ENCODE measurements at regions not wholly inside any gene's neighbourhood (a gene's known extent, or its start where the extent isn't known, plus 50 kb on each side); places are given as distances from the start of the nearest gene placed in this dataset.

- H3K36me3 Mint-ChIP-seq, result no peaks in the 10 kb centered on the region
- H3K27ac Mint-ChIP-seq, result no peak overlapping the region
- peaks cover 3 to 18% (median 12%) of the 10 kb centered on the region in 8 donors for H3K9me3 Mint-ChIP-seq
- no peaks in the 10 kb centered on the region for H3K4me1 Mint-ChIP-seq
- H3K4me3 Mint-ChIP-seq, result no peak overlapping the region
- ChIA-PET CTCF (ENCODE audit: partially characterized antibody) (no interaction called here), POLR2A (ENCODE audit: partially characterized antibody) (no interaction called here)
- no peak overlapping the region for H3K27ac ChIP-seq (ENCODE audit: low read depth, low read length)
- peaks cover 0 to 8% of the 10 kb centered on the region in 2 donors for H3K9me3 ChIP-seq (ENCODE audit: control insufficient read depth in 1 of 2, low read length in 2 of 2)
- DNase-seq, result no peak
- no peaks in the 10 kb centered on the region for H3K27me3 ChIP-seq (ENCODE audit: insufficient read depth, low read length)
- intact Hi-C loops (cut with micrococcal nuclease), result no loop called here
- H3K4me3 ChIP-seq (ENCODE audit: low read length in 2 of 2), result no peak overlapping the region
- no peaks in the 10 kb centered on the region for H3K36me3 ChIP-seq (ENCODE audit: insufficient read depth, low read length)
- no peaks in the 10 kb centered on the region for H3K27me3 Mint-ChIP-seq
- H3K4me1 ChIP-seq (ENCODE audit: insufficient read depth, low read length), result no peaks in the 10 kb centered on the region
Measured at GRCh38 chr10:55668326-55668922, 692.6 kb downstream of the ZWINT start.

GRCh38 chr10:55653531-55653930 lies 707.5 kb downstream of the ZWINT start:
- H3K36me3 Mint-ChIP-seq, result no peaks in the 10 kb centered on the region
- H3K27me3 Mint-ChIP-seq, result no peaks in the 10 kb centered on the region
- Histone ChIP-seq H3K9me3 (ENCODE audit: control insufficient read depth in 1 of 2, low read length in 2 of 2) (no peaks in the 10 kb centered on the region), H3K4me1 (ENCODE audit: insufficient read depth, low read length) (no peaks in the 10 kb centered on the region), H3K27me3 (ENCODE audit: insufficient read depth, low read length) (no peaks in the 10 kb centered on the region), H3K27ac (ENCODE audit: low read depth, low read length) (no peak overlapping the region), H3K36me3 (ENCODE audit: insufficient read depth, low read length) (no peaks in the 10 kb centered on the region), H3K4me3 (ENCODE audit: low read length in 2 of 2) (no peak overlapping the region)
- POLR2A ChIA-PET (ENCODE audit: partially characterized antibody), result no interaction called here
- H3K9me3 Mint-ChIP-seq, result peaks cover 0 to 16% (median 4%) of the 10 kb centered on the region in 8 donors
- intact Hi-C loops (cut with micrococcal nuclease), result no loop called here
- no peak overlapping the region for H3K27ac Mint-ChIP-seq
- no peak for DNase-seq
- no peaks in the 10 kb centered on the region for H3K4me1 Mint-ChIP-seq
- no peak overlapping the region for H3K4me3 Mint-ChIP-seq
- CTCF ChIA-PET (ENCODE audit: partially characterized antibody), result no interaction called here

- Mint-ChIP-seq H3K4me3 (no peak overlapping the region), H3K4me1 (no peaks in the 10 kb centered on the region), H3K27ac (no peak overlapping the region), H3K27me3 (no peaks in the 10 kb centered on the region), H3K9me3 (peaks cover 0 to 10% (median 5%) of the 10 kb centered on the region in 8 donors), H3K36me3 (no peaks in the 10 kb centered on the region)
- Histone ChIP-seq H3K4me1 (ENCODE audit: insufficient read depth, low read length) (no peaks in the 10 kb centered on the region), H3K9me3 (ENCODE audit: control insufficient read depth in 1 of 2, low read length in 2 of 2) (no peaks in the 10 kb centered on the region), H3K27me3 (ENCODE audit: insufficient read depth, low read length) (no peaks in the 10 kb centered on the region), H3K27ac (ENCODE audit: low read depth, low read length) (no peak overlapping the region), H3K36me3 (ENCODE audit: insufficient read depth, low read length) (no peaks in the 10 kb centered on the region), H3K4me3 (ENCODE audit: low read length in 2 of 2) (no peak overlapping the region)
- intact Hi-C loops (cut with micrococcal nuclease), result no loop called here
- no peak for DNase-seq
- ChIA-PET POLR2A (ENCODE audit: partially characterized antibody) (no interaction called here), CTCF (ENCODE audit: partially characterized antibody) (no interaction called here)
Measured at GRCh38 chr10:55641601-55642000, 719.5 kb downstream of the ZWINT start.

GRCh38 chr10:55631071-55631654 lies 729.9 kb downstream of the ZWINT start:
- peaks cover 4 to 9% of the 10 kb centered on the region in 2 donors for H3K27me3 Mint-ChIP-seq
- H3K36me3 Mint-ChIP-seq, result no peaks in the 10 kb centered on the region
- Histone ChIP-seq H3K9me3 (ENCODE audit: control insufficient read depth in 1 of 2, low read length in 2 of 2) (no peaks in the 10 kb centered on the region), H3K27me3 (ENCODE audit: insufficient read depth, low read length) (no peaks in the 10 kb centered on the region), H3K36me3 (ENCODE audit: insufficient read depth, low read length) (no peaks in the 10 kb centered on the region), H3K4me1 (ENCODE audit: insufficient read depth, low read length) (no peaks in the 10 kb centered on the region), H3K4me3 (ENCODE audit: low read length in 2 of 2) (no peak overlapping the region), H3K27ac (ENCODE audit: low read depth, low read length) (no peak overlapping the region)
- H3K4me1 Mint-ChIP-seq, result peaks cover 0 to 4% (median 0%) of the 10 kb centered on the region in 4 donors
- POLR2A ChIA-PET (ENCODE audit: partially characterized antibody), result no interaction called here
- CTCF ChIA-PET (ENCODE audit: partially characterized antibody), result no interaction called here
- peaks cover 0 to 19% (median 9%) of the 10 kb centered on the region in 8 donors for H3K9me3 Mint-ChIP-seq
- intact Hi-C loops (cut with micrococcal nuclease), result no loop called here
- H3K27ac Mint-ChIP-seq, result no peak overlapping the region
- H3K4me3 Mint-ChIP-seq, result no peak overlapping the region
- no peak for DNase-seq

- Histone ChIP-seq H3K4me1 (ENCODE audit: insufficient read depth, low read length) (no peaks in the 10 kb centered on the region), H3K9me3 (ENCODE audit: control insufficient read depth in 1 of 2, low read length in 2 of 2) (no peaks in the 10 kb centered on the region), H3K4me3 (ENCODE audit: low read length in 2 of 2) (no peak overlapping the region), H3K27me3 (ENCODE audit: insufficient read depth, low read length) (no peaks in the 10 kb centered on the region), H3K27ac (ENCODE audit: low read depth, low read length) (no peak overlapping the region), H3K36me3 (ENCODE audit: insufficient read depth, low read length) (no peaks in the 10 kb centered on the region)
- ChIA-PET POLR2A (ENCODE audit: partially characterized antibody) (no interaction called here), CTCF (ENCODE audit: partially characterized antibody) (no interaction called here)
- intact Hi-C loops (cut with micrococcal nuclease), result no loop called here
- H3K9me3 Mint-ChIP-seq, result peaks cover 2 to 19% (median 12%) of the 10 kb centered on the region in 8 donors
- peaks cover 0 to 4% (median 0%) of the 10 kb centered on the region in 4 donors for H3K4me1 Mint-ChIP-seq
- no peak overlapping the region for H3K27ac Mint-ChIP-seq
- no peaks in the 10 kb centered on the region for H3K36me3 Mint-ChIP-seq
- H3K4me3 Mint-ChIP-seq, result no peak overlapping the region
- no peak for DNase-seq
- H3K27me3 Mint-ChIP-seq, result peaks cover 4 to 9% of the 10 kb centered on the region in 2 donors
Measured at GRCh38 chr10:55630491-55631056, 730.5 kb downstream of the ZWINT start.

GRCh38 chr10:55629793-55630490 lies 731.1 kb downstream of the ZWINT start:
- H3K27ac Mint-ChIP-seq, result no peak overlapping the region
- H3K9me3 Mint-ChIP-seq, result peaks cover 3 to 19% (median 13%) of the 10 kb centered on the region in 8 donors
- intact Hi-C loops (cut with micrococcal nuclease), result no loop called here
- H3K36me3 Mint-ChIP-seq, result no peaks in the 10 kb centered on the region
- H3K4me3 Mint-ChIP-seq, result no peak overlapping the region
- Histone ChIP-seq H3K36me3 (ENCODE audit: insufficient read depth, low read length) (no peaks in the 10 kb centered on the region), H3K27ac (ENCODE audit: low read depth, low read length) (no peak overlapping the region), H3K9me3 (ENCODE audit: control insufficient read depth in 1 of 2, low read length in 2 of 2) (no peaks in the 10 kb centered on the region), H3K4me1 (ENCODE audit: insufficient read depth, low read length) (no peaks in the 10 kb centered on the region), H3K4me3 (ENCODE audit: low read length in 2 of 2) (no peak overlapping the region), H3K27me3 (ENCODE audit: insufficient read depth, low read length) (no peaks in the 10 kb centered on the region)
- peaks cover 4 to 9% of the 10 kb centered on the region in 2 donors for H3K27me3 Mint-ChIP-seq
- POLR2A ChIA-PET (ENCODE audit: partially characterized antibody), result no interaction called here
- CTCF ChIA-PET (ENCODE audit: partially characterized antibody), result no interaction called here
- peaks cover 0 to 4% (median 0%) of the 10 kb centered on the region in 4 donors for H3K4me1 Mint-ChIP-seq
- no peak for DNase-seq

- no peaks in the 10 kb centered on the region for H3K36me3 ChIP-seq (ENCODE audit: insufficient read depth, low read length)
- no peak overlapping the region for H3K4me3 ChIP-seq (ENCODE audit: low read length in 2 of 2)
- Mint-ChIP-seq H3K4me1 (peaks cover 0 to 4% (median 0%) of the 10 kb centered on the region in 4 donors), H3K4me3 (no peak overlapping the region), H3K36me3 (no peaks in the 10 kb centered on the region), H3K9me3 (peaks cover 4 to 19% (median 14%) of the 10 kb centered on the region in 8 donors), H3K27me3 (peaks cover 4 to 9% of the 10 kb centered on the region in 2 donors), H3K27ac (no peak overlapping the region)
- DNase-seq, result no peak
- H3K4me1 ChIP-seq (ENCODE audit: insufficient read depth, low read length), result no peaks in the 10 kb centered on the region
- ChIA-PET CTCF (ENCODE audit: partially characterized antibody) (no interaction called here), POLR2A (ENCODE audit: partially characterized antibody) (no interaction called here)
- intact Hi-C loops (cut with micrococcal nuclease), result no loop called here
- H3K27me3 ChIP-seq (ENCODE audit: insufficient read depth, low read length), result no peaks in the 10 kb centered on the region
- no peaks in the 10 kb centered on the region for H3K9me3 ChIP-seq (ENCODE audit: control insufficient read depth in 1 of 2, low read length in 2 of 2)
- no peak overlapping the region for H3K27ac ChIP-seq (ENCODE audit: low read depth, low read length)
Measured at GRCh38 chr10:55628260-55628701, 732.8 kb downstream of the ZWINT start.
